SU-DHL-6 (cell line): ENCODE measurements at regions not wholly inside any gene's neighbourhood (a gene's known extent, or its start where the extent isn't known, plus 50 kb on each side); places are given as distances from the start of the nearest gene placed in this dataset.

Experiments used
- H2AFZ ChIP-seq: fragments of 200-600 bp; sonication (generic); 2 replicates; pipeline ENCODE4 v1.6.1; 2014; ENCODE audit warnings: low read depth, mild to moderate bottlenecking, moderate library complexity, mixed read lengths, antibody characterized with exemption, low read length; ENCODE audit not compliant: severe bottlenecking
- H3F3A ChIP-seq: fragments of 200-600 bp; shearing (Covaris generic); 2 replicates; pipeline ENCODE4 v1.6.0; 2016; ENCODE audit warnings: antibody characterized with exemption, mild to moderate bottlenecking; ENCODE audit not compliant: insufficient read depth
- H3K27ac ChIP-seq: fragments of 200-600 bp; sonication (generic); 2 replicates; pipeline ENCODE4 v1.5.1; 2016; ENCODE audit warnings: low read depth, mild to moderate bottlenecking, low read length, moderate library complexity, mixed read lengths
- H3K27me3 ChIP-seq: fragments of 200-600 bp; sonication (generic), shearing (Covaris generic); 2 replicates; pipeline ENCODE4 v1.6.0; 2014; ENCODE audit warnings: mild to moderate bottlenecking, low read length
- H3K36me3 ChIP-seq: fragments of 200-600 bp; sonication (generic); 2 replicates; pipeline ENCODE4 v1.6.1; 2014; ENCODE audit warnings: mild to moderate bottlenecking, low read length, mixed read lengths
- H3K4me2 ChIP-seq: fragments of 300-600, 200-600 bp; shearing (Covaris generic), sonication (generic); 2 replicates; pipeline ENCODE4 v1.6.0; 2014; ENCODE audit warnings: low read length, low read depth, mild to moderate bottlenecking; ENCODE audit not compliant: poor library complexity, severe bottlenecking
- H3K4me3 ChIP-seq: fragments of 200-600 bp; sonication (generic); 2 replicates; pipeline ENCODE4 v1.5.1; 2014; ENCODE audit warnings: antibody characterized with exemption, low read length, mild to moderate bottlenecking, mixed read lengths; ENCODE audit not compliant: insufficient read depth, poor library complexity, severe bottlenecking
- H3K79me2 ChIP-seq: fragments of 200-600 bp; sonication (generic); 2 replicates; pipeline ENCODE4 v1.6.1; 2014; ENCODE audit warnings: mild to moderate bottlenecking, low read length, moderate library complexity; ENCODE audit not compliant: insufficient read depth
- H3K9ac ChIP-seq: fragments of 200-600 bp; sonication (generic); 2 replicates; pipeline ENCODE4 v1.7.0; 2014; ENCODE audit warnings: mild to moderate bottlenecking, low read length
- H3K9me2 ChIP-seq: fragments of 200-600 bp; sonication (generic); replicated peaks from 2 replicates; pipeline ENCODE4 v1.6.1; 2014; ENCODE audit warnings: low read length; ENCODE audit not compliant: insufficient read depth
- H3K9me3 ChIP-seq: fragments of 200-600 bp; sonication (generic); 2 replicates; pipeline ENCODE4 v1.6.1; 2014; ENCODE audit warnings: low read length, mixed read lengths; ENCODE audit not compliant: insufficient read depth
- H4K20me1 ChIP-seq: fragments of 200-600 bp; sonication (generic); 2 replicates; pipeline ENCODE4 v1.6.1; 2014; ENCODE audit warnings: low read depth, mild to moderate bottlenecking, antibody characterized with exemption, low read length, moderate library complexity, mixed read lengths
- EZH2phosphoT487 ChIP-seq: fragments of 200-600 bp; sonication (generic), shearing (Covaris generic); conservative IDR thresholded peaks from 2 replicates; pipeline ENCODE4 v1.6.1; 2018; ENCODE audit warnings: mild to moderate bottlenecking, antibody characterized with exemption, low read length, moderate library complexity, mixed read lengths
- TF ChIP-seq, protein P1 (sequence below): fragments of 200-600 bp; sonication (generic); IDR thresholded peaks from one replicate; pipeline ENCODE4 v1.5.1; 2017; ENCODE audit warnings: antibody characterized with exemption, mild to moderate bottlenecking, low read length, moderate library complexity; ENCODE audit not compliant: insufficient read depth, poor library complexity, severe bottlenecking

DNA sequence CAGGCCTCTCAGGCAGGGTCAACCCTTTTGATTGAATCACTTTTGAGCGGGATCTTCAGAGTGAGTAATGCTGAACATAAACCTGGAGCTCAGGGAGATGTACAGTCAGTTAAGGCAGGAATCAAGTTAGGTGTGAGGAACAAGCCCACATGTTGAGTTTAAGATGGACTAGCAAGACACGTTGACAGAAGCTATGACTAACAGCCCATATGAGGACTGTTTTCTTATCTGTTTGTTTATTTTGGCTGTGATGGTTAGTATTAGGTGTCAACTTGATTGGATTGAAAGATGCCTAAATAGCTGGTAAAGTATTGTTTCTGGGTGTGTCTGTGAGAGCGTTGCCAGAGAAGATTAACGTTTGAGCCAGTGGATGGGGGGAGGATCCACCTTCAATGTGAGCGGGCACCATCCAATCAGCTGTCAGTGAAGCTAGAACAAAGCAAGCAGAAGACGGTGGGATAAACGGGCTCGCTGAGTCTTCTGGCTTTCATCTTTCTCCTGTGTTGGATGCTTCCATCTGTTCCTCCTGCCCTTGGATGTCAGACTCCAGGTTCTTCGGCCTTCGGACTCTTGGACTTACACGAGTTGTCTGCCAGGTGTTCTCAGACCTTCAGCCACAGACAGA, 232.3 kb upstream of the STAC start:
- TF ChIP-seq, protein P1, sequence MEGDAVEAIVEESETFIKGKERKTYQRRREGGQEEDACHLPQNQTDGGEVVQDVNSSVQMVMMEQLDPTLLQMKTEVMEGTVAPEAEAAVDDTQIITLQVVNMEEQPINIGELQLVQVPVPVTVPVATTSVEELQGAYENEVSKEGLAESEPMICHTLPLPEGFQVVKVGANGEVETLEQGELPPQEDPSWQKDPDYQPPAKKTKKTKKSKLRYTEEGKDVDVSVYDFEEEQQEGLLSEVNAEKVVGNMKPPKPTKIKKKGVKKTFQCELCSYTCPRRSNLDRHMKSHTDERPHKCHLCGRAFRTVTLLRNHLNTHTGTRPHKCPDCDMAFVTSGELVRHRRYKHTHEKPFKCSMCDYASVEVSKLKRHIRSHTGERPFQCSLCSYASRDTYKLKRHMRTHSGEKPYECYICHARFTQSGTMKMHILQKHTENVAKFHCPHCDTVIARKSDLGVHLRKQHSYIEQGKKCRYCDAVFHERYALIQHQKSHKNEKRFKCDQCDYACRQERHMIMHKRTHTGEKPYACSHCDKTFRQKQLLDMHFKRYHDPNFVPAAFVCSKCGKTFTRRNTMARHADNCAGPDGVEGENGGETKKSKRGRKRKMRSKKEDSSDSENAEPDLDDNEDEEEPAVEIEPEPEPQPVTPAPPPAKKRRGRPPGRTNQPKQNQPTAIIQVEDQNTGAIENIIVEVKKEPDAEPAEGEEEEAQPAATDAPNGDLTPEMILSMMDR = no peak
- TF ChIP-seq EZH2phosphoT487 = no peak
- no peaks in the 10 kb centered on the region for H3K9me3 ChIP-seq
- H3K27me3 ChIP-seq = no peaks in the 10 kb centered on the region
- no peaks in the 10 kb centered on the region for H3K79me2 ChIP-seq
- no peaks in the 10 kb centered on the region for H3K36me3 ChIP-seq
- H4K20me1 ChIP-seq = no peaks in the 10 kb centered on the region
- no peak overlapping the region for H3K27ac ChIP-seq
- H3K4me2 ChIP-seq = no peak overlapping the region
- no peak overlapping the region for H3K4me3 ChIP-seq
- no peaks in the 10 kb centered on the region for H3F3A ChIP-seq
- no peak overlapping the region for H2AFZ ChIP-seq
- H3K9ac ChIP-seq = no peak overlapping the region
- H3K9me2 ChIP-seq = no peaks in the 10 kb centered on the region

DNA sequence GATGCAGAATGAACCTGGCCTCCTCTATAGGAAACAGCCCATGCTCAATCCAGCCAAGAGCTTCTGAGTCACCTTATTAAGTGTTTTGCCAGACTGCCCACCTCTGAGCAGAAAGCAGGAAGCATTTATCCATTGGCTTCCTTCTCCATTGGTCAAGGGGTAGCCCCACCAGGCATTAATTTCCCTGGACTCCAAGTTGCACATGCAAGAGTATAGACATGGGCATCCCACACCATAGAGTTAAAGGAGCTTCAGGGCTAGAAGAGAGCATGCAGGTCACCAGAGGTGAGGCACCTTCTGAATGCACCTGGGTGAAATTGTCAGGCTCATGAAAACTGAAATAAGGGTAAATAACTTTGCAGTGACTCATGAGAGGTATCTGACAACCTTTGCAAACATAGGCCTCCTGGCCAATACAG, 230.8 kb upstream of the STAC start:
- Histone ChIP-seq H4K20me1 (no peaks in the 10 kb centered on the region), H3K9ac (no peak overlapping the region), H3K27ac (no peak overlapping the region), H3K9me3 (no peaks in the 10 kb centered on the region), H3K9me2 (no peaks in the 10 kb centered on the region), H2AFZ (no peak overlapping the region), H3K4me2 (no peak overlapping the region), H3F3A (no peaks in the 10 kb centered on the region), H3K36me3 (no peaks in the 10 kb centered on the region), H3K79me2 (no peaks in the 10 kb centered on the region), H3K4me3 (no peak overlapping the region), H3K27me3 (no peaks in the 10 kb centered on the region)
- TF ChIP-seq EZH2phosphoT487 = no peak
- TF ChIP-seq, protein P1 = no peak

DNA sequence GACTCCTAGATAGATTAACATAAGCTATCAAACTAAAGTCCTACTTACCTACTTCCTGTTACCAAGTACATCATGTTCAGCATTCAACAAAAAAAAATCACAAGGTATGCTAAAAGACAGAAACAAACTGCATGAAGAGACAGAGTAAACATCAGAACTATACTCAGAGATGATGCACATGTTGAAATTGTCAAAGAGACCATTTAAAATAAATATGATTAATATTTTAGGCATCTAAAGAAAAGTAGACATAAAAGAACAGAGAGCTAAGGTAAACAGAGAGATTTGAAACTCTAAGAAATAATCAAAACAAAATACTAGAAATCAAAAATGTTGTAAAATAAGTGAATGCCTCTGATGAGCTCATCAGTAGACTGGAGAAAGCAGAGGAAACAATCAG, 224.8 kb upstream of the STAC start:
- Histone ChIP-seq H3K9me2 (no peaks in the 10 kb centered on the region), H3K9ac (no peak overlapping the region), H3K79me2 (no peaks in the 10 kb centered on the region), H2AFZ (no peak overlapping the region), H4K20me1 (no peaks in the 10 kb centered on the region), H3K27me3 (no peaks in the 10 kb centered on the region), H3F3A (no peaks in the 10 kb centered on the region), H3K9me3 (no peaks in the 10 kb centered on the region), H3K4me2 (no peak overlapping the region), H3K27ac (no peak overlapping the region), H3K36me3 (no peaks in the 10 kb centered on the region), H3K4me3 (no peak overlapping the region)
- no peak for TF ChIP-seq EZH2phosphoT487
- TF ChIP-seq, protein P1 = no peak
